B cell (primary cell): ENCODE measurements at regions not wholly inside any gene's neighbourhood (a gene's known extent, or its start where the extent isn't known, plus 50 kb on each side); places are given as distances from the start of the nearest gene placed in this dataset.

Source experiments
- ATAC-seq: fragments of 200-7000 bp; cut with Tn5 transposase; one replicate; pipeline ENCODE4 v1.10.0; 2021; ENCODE audit warnings: low read depth, mild to moderate bottlenecking, moderate number of reproducible peaks, moderate library complexity
- CTCF ChIA-PET: fragments of 350-600 bp; sonication (Branson Sonifier 250); formaldehyde crosslinking; loops from one replicate; lab custom pipeline; 2021; ENCODE audit warnings: antibody characterized with exemption, inconsistent platforms; lab: Charles Lee
- POLR2A ChIA-PET: fragments of 350-600 bp; sonication (Branson Sonifier 250); formaldehyde crosslinking; loops from one replicate; lab custom pipeline; 2021; ENCODE audit warnings: antibody characterized with exemption; lab: Charles Lee
- DNase-seq: peaks from one replicate; pipeline ENCODE4 v3.0.0; 2013
- H2AFZ ChIP-seq: 2 replicates; pipeline ENCODE4 v1.6.1; 2012; ENCODE audit warnings: mild to moderate bottlenecking, low read depth, low read length; ENCODE audit not compliant: insufficient read depth, poor library complexity, severe bottlenecking
- H3K27ac ChIP-seq, 2 donors: 1 replicate in 1 of 2; 2 replicates in 1 of 2; pipeline ENCODE4 v1.5.1; 2012 to 2013; ENCODE audit warnings: low read length in 2 of 2, mild to moderate bottlenecking in 2 of 2, moderate library complexity in 1 of 2
- H3K27me3 ChIP-seq, 4 experiments: fragments of 200-600 bp in 1 of 4; sonication (generic) in 1 of 4; replicated peaks in 1 of 4; 1 replicate in 2 of 4; 2 replicates in 2 of 4; pipeline versions ENCODE4 v1.6.1 to v1.7.0; 2013 to 2016; ENCODE audit warnings: low read length in 3 of 4, mild to moderate bottlenecking in 2 of 4, mixed read lengths in 1 of 4, moderate library complexity in 1 of 4; ENCODE audit not compliant: insufficient read depth in 4 of 4, control insufficient read depth in 3 of 4; ENCODE audit errors: control extremely low read depth in 1 of 4
- H3K36me3 ChIP-seq, 2 experiments: replicated peaks in 1 of 2; 1 replicate in 1 of 2; 2 replicates in 1 of 2; pipeline versions ENCODE4 v1.6.1 to v1.7.1; 2013; ENCODE audit warnings: low read length in 1 of 2; ENCODE audit not compliant: insufficient read depth in 2 of 2, control insufficient read depth in 1 of 2; ENCODE audit errors: control extremely low read depth in 1 of 2, extremely low read depth in 1 of 2
- H3K4me1 ChIP-seq, 2 donors: fragments of 200-600 bp in 1 of 2; sonication (generic) in 1 of 2; 1 replicate in 1 of 2; 2 replicates in 1 of 2; pipeline versions ENCODE4 v1.5.1 to v1.6.1; 2013 to 2017; ENCODE audit warnings: low read length in 2 of 2; ENCODE audit not compliant: control insufficient read depth in 2 of 2, insufficient read depth in 2 of 2
- H3K4me2 ChIP-seq: replicated peaks from 2 replicates; pipeline ENCODE3; 2012; ENCODE audit warnings: mild to moderate bottlenecking, low read depth, low read length; ENCODE audit not compliant: poor library complexity, severe bottlenecking
- H3K4me3 ChIP-seq, 5 experiments: fragments of 200-600 bp in 1 of 5; sonication (generic) in 1 of 5; 1 replicate in 3 of 5; 2 replicates in 2 of 5; pipeline versions ENCODE4 v1.5.1 to v1.7.0; 2011 to 2016; ENCODE audit warnings: low read length in 4 of 5, mild to moderate bottlenecking in 4 of 5, low read depth in 2 of 5, control low read depth in 1 of 5, moderate library complexity in 1 of 5; ENCODE audit not compliant: insufficient read depth in 1 of 5; ENCODE audit errors: control extremely low read depth in 1 of 5, extremely low read depth in 1 of 5
- H3K79me2 ChIP-seq: fragments of 200-600 bp; sonication (generic); one replicate; pipeline ENCODE4 v1.6.0; 2016; ENCODE audit warnings: low read length; ENCODE audit not compliant: control insufficient read depth, insufficient read depth
- H3K9ac ChIP-seq: fragments of 200-600 bp; sonication (generic); 2 replicates; pipeline ENCODE4 v1.6.1; 2017; ENCODE audit warnings: mild to moderate bottlenecking, low read length, moderate library complexity
- H3K9me3 ChIP-seq, 3 donors: one replicate each; pipeline versions ENCODE4 v1.6.1 to v1.7.1; 2013; ENCODE audit warnings: low read length in 2 of 3; ENCODE audit not compliant: control insufficient read depth in 2 of 3, insufficient read depth in 1 of 3; ENCODE audit errors: control extremely low read depth in 1 of 3
- H4K20me1 ChIP-seq: 2 replicates; pipeline ENCODE4 v1.6.0; 2012; ENCODE audit warnings: mild to moderate bottlenecking, low read length; ENCODE audit not compliant: insufficient read depth, control insufficient read depth, poor library complexity, severe bottlenecking
- H3K27ac Mint-ChIP-seq: one replicate; pipeline ENCODE4 v1.8.0; 2021; ENCODE audit warnings: mixed read lengths
- H3K27me3 Mint-ChIP-seq: one replicate; pipeline ENCODE4 v1.8.0; 2021; ENCODE audit warnings: mixed read lengths
- H3K4me1 Mint-ChIP-seq: one replicate; pipeline ENCODE4 v1.8.0; 2021; ENCODE audit warnings: mixed read lengths
- H3K4me3 Mint-ChIP-seq: one replicate; pipeline ENCODE4 v1.8.0; 2021; ENCODE audit warnings: mixed read lengths
- H3K9me3 Mint-ChIP-seq: one replicate; pipeline ENCODE4 v1.8.0; 2022; ENCODE audit warnings: mixed read lengths; ENCODE audit not compliant: insufficient read depth
- EZH2 ChIP-seq: IDR thresholded peaks from 2 replicates; pipeline ENCODE4 v1.6.1; 2012; ENCODE audit warnings: borderline replicate concordance, low read depth, mild to moderate bottlenecking, moderate library complexity, low read length; ENCODE audit not compliant: insufficient read depth, poor library complexity, severe bottlenecking
- WGBS: methylation state at CpG from one replicate; pipeline ENCODE4 v1.1.5; 2013; ENCODE audit warnings: missing lambda C conversion rate; ENCODE audit not compliant: insufficient coverage; 5-methylcytosine and 5-hydroxymethylcytosine counted together
- intact Hi-C: fragments of 100-400 bp; cut with micrococcal nuclease; formaldehyde crosslinking; loops from one replicate; pipeline ENCODE4 v1.10.0; 2022
- TF ChIP-seq, protein P1 (sequence below): fragments of 200-600 bp; IDR thresholded peaks from one replicate; pipeline ENCODE4 v1.8.0; 2022; ENCODE audit warnings: antibody characterized with exemption, mild to moderate bottlenecking

DNA sequence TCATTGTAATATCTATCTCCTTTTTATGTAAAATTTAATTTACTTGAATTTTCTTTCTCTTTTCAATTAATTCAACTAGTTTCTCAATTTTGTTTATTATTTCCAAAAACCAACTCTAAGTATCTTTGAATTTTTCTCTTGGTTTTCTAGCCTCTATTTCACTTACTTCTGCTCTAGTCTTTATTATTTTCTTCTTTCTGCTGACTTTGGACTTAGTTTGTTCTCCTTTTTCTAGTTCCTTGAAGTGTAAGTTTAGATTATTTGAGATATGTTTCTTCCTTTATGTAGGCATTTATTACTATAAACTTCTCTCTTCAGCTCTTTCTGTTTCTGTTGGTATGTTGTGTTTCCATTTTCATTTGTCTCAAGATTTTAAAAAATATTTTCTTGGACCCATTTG is 70.8 kb downstream of the TNFAIP3 start:
- H3K27ac ChIP-seq: no peak overlapping the region
- H3K9ac ChIP-seq: no peak overlapping the region
- CTCF ChIA-PET: interaction anchor here (17.0 kb wide), 1 partner anchor 69 kb away, joined by 199 read pairs; the partner anchor contains the start of gene TNFAIP3
- Mint-ChIP-seq H3K4me1 (peaks cover 9% of the 10 kb centered on the region), H3K27me3 (no peaks in the 10 kb centered on the region), H3K4me3 (no peak overlapping the region), H3K9me3 (peaks cover 2% of the 10 kb centered on the region), H3K27ac (no peak overlapping the region)
- H3K4me2 ChIP-seq: no peak overlapping the region
- no peak overlapping the region for H3K4me3 ChIP-seq
- DNase-seq: no peak
- POLR2A ChIA-PET: no interaction called here
- no peaks in the 10 kb centered on the region for H3K27me3 ChIP-seq
- H3K4me1 ChIP-seq: peaks cover 8 to 10% of the 10 kb centered on the region in 2 donors
- intact Hi-C loops: no loop called here
- no peaks in the 10 kb centered on the region for H3K36me3 ChIP-seq
- no peak for ATAC-seq
- H2AFZ ChIP-seq: no peak overlapping the region
- TF ChIP-seq, protein P1, sequence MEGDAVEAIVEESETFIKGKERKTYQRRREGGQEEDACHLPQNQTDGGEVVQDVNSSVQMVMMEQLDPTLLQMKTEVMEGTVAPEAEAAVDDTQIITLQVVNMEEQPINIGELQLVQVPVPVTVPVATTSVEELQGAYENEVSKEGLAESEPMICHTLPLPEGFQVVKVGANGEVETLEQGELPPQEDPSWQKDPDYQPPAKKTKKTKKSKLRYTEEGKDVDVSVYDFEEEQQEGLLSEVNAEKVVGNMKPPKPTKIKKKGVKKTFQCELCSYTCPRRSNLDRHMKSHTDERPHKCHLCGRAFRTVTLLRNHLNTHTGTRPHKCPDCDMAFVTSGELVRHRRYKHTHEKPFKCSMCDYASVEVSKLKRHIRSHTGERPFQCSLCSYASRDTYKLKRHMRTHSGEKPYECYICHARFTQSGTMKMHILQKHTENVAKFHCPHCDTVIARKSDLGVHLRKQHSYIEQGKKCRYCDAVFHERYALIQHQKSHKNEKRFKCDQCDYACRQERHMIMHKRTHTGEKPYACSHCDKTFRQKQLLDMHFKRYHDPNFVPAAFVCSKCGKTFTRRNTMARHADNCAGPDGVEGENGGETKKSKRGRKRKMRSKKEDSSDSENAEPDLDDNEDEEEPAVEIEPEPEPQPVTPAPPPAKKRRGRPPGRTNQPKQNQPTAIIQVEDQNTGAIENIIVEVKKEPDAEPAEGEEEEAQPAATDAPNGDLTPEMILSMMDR: no peak
- no peak for TF ChIP-seq EZH2
- H3K9me3 ChIP-seq: peaks cover 0 to 2% (median 0%) of the 10 kb centered on the region in 3 donors
- H4K20me1 ChIP-seq: no peaks in the 10 kb centered on the region
- H3K79me2 ChIP-seq: no peaks in the 10 kb centered on the region

GRCh38 chr6:137938770-137939379 is 71.8 kb downstream of the TNFAIP3 start:
- no CpG with 5 or more reads among the region's 1 CpG for WGBS
- Histone ChIP-seq H2AFZ (no peak overlapping the region), H3K4me3 (no peak overlapping the region), H3K9ac (no peak overlapping the region), H3K4me2 (no peak overlapping the region), H3K27ac (no peak overlapping the region), H4K20me1 (no peaks in the 10 kb centered on the region), H3K4me1 (peaks cover 8 to 10% of the 10 kb centered on the region in 2 donors), H3K36me3 (no peaks in the 10 kb centered on the region), H3K79me2 (no peaks in the 10 kb centered on the region), H3K9me3 (peaks cover 0 to 2% (median 0%) of the 10 kb centered on the region in 3 donors), H3K27me3 (no peaks in the 10 kb centered on the region)
- Mint-ChIP-seq H3K4me1 (peaks cover 9% of the 10 kb centered on the region), H3K27me3 (no peaks in the 10 kb centered on the region), H3K27ac (no peak overlapping the region), H3K9me3 (peaks cover 2% of the 10 kb centered on the region), H3K4me3 (no peak overlapping the region)
- no peak for TF ChIP-seq EZH2
- TF ChIP-seq, protein P1: no peak
- DNase-seq: no peak
- CTCF ChIA-PET: interaction anchor here (0.6 to 17.0 kb wide), 21 partner anchors 10 to 233 kb away, joined by 3 to 199 read pairs (median 5); partner anchors contain the start of gene TNFAIP3
- no peak for ATAC-seq
- intact Hi-C loops: no loop called here
- POLR2A ChIA-PET: interaction anchor here (0.8 to 0.9 kb wide), 2 partner anchors 11 to 72 kb away, joined by 4 read pairs; partner anchors contain the start of gene TNFAIP3
